H9 (cell line): ENCODE measurements at regions not wholly inside any gene's neighbourhood (a gene's known extent, or its start where the extent isn't known, plus 50 kb on each side); places are given as distances from the start of the nearest gene placed in this dataset.

Source experiments
- DNase-seq: peaks from one replicate; pipeline ENCODE4 v3.0.0-alpha.2; 2017
- H2AFZ ChIP-seq: one replicate; pipeline ENCODE4 v1.6.1; 2013; ENCODE audit warnings: mild to moderate bottlenecking, low read length, control low read depth, moderate library complexity
- H2AK5ac ChIP-seq: 2 replicates; pipeline ENCODE4 v1.6.1; 2013; ENCODE audit warnings: low read length, control low read depth, mixed read lengths; ENCODE audit not compliant: insufficient read length
- H2BK120ac ChIP-seq: one replicate; pipeline ENCODE4 v1.6.1; 2013; ENCODE audit warnings: low read depth, mild to moderate bottlenecking, low read length, control low read depth, inconsistent platforms; ENCODE audit not compliant: poor library complexity, severe bottlenecking
- H2BK12ac ChIP-seq: 2 replicates; pipeline ENCODE4 v1.6.1; 2013; ENCODE audit warnings: low read length, control low read depth, mixed read lengths, low read depth; ENCODE audit not compliant: insufficient read length
- H2BK15ac ChIP-seq: 2 replicates; pipeline ENCODE4 v1.6.1; 2013; ENCODE audit warnings: low read depth, low read length, control low read depth
- H2BK20ac ChIP-seq: one replicate; pipeline ENCODE4 v1.6.1; 2013; ENCODE audit warnings: low read depth, mild to moderate bottlenecking, low read length, control low read depth, inconsistent platforms; ENCODE audit not compliant: poor library complexity, severe bottlenecking
- H2BK5ac ChIP-seq: 2 replicates; pipeline ENCODE4 v1.6.1; 2013; ENCODE audit warnings: low read length, control low read depth, mixed read lengths; ENCODE audit not compliant: insufficient read length
- H3K14ac ChIP-seq: 2 replicates; pipeline ENCODE4 v1.6.1; 2013; ENCODE audit warnings: low read length, control low read depth; ENCODE audit not compliant: insufficient read depth
- H3K18ac ChIP-seq: 2 replicates; pipeline ENCODE4 v1.6.1; 2013; ENCODE audit warnings: low read depth, mild to moderate bottlenecking, mixed read lengths, low read length, control low read depth; ENCODE audit not compliant: insufficient read length
- H3K23ac ChIP-seq: 2 replicates; pipeline ENCODE4 v1.6.1; 2013; ENCODE audit warnings: low read length, control low read depth, mixed read lengths, low read depth; ENCODE audit not compliant: insufficient read length
- H3K23me2 ChIP-seq: 2 replicates; pipeline ENCODE4 v1.6.1; 2013; ENCODE audit warnings: low read depth, mild to moderate bottlenecking, mixed read lengths, low read length, control low read depth; ENCODE audit not compliant: insufficient read length, poor library complexity, severe bottlenecking
- H3K27ac ChIP-seq: 2 replicates; pipeline ENCODE4 v1.5.1; 2013; ENCODE audit warnings: low read length, control low read depth, mixed read lengths, low read depth; ENCODE audit not compliant: insufficient read length
- H3K27me3 ChIP-seq: 2 replicates; pipeline ENCODE4 v1.6.1; 2013; ENCODE audit warnings: low read length, control low read depth, inconsistent platforms; ENCODE audit not compliant: insufficient read depth
- H3K4ac ChIP-seq: 2 replicates; pipeline ENCODE4 v1.6.1; 2013; ENCODE audit warnings: low read depth, mild to moderate bottlenecking, control low read depth, inconsistent platforms, low read length, moderate library complexity
- H3K4me1 ChIP-seq: 2 replicates; pipeline ENCODE4 v1.6.1; 2013; ENCODE audit warnings: low read length, control low read depth, inconsistent platforms; ENCODE audit not compliant: insufficient read depth
- H3K4me2 ChIP-seq: 2 replicates; pipeline ENCODE4 v1.6.1; 2013; ENCODE audit warnings: low read length, control low read depth, mixed read lengths; ENCODE audit not compliant: insufficient read length, insufficient read depth
- H3K56ac ChIP-seq: 2 replicates; pipeline ENCODE4 v1.6.1; 2013; ENCODE audit warnings: low read depth, mild to moderate bottlenecking, mixed read lengths, low read length, control low read depth; ENCODE audit not compliant: insufficient read length
- H3K79me1 ChIP-seq: 2 replicates; pipeline ENCODE4 v1.6.1; 2013; ENCODE audit warnings: low read depth, mild to moderate bottlenecking, moderate library complexity, low read length, control low read depth, inconsistent platforms; ENCODE audit not compliant: insufficient read depth, poor library complexity, severe bottlenecking
- H3K79me2 ChIP-seq: 2 replicates; pipeline ENCODE4 v1.6.1; 2013; ENCODE audit warnings: low read length, control low read depth, inconsistent platforms; ENCODE audit not compliant: insufficient read depth
- H3K9ac ChIP-seq: 2 replicates; pipeline ENCODE4 v1.6.1; 2013; ENCODE audit warnings: low read length, control low read depth, mixed read lengths; ENCODE audit not compliant: insufficient read length; ENCODE audit errors: extremely low read depth
- H3K9me3 ChIP-seq: one replicate; pipeline ENCODE4 v1.6.1; 2013; ENCODE audit warnings: low read depth, low read length, inconsistent platforms; ENCODE audit not compliant: control insufficient read depth
- H3T11ph ChIP-seq: one replicate; pipeline ENCODE4 v1.6.1; 2013; ENCODE audit warnings: mild to moderate bottlenecking, low read length, control low read depth, inconsistent platforms
- H4K20me1 ChIP-seq: one replicate; pipeline ENCODE4 v1.6.1; 2013; ENCODE audit not compliant: control insufficient read depth, insufficient read length, insufficient read depth
- H4K5ac ChIP-seq: 2 replicates; pipeline ENCODE4 v1.6.1; 2013; ENCODE audit warnings: low read depth, mild to moderate bottlenecking, mixed read lengths, low read length, control low read depth; ENCODE audit not compliant: insufficient read length
- H4K8ac ChIP-seq: replicated peaks from 2 replicates; pipeline ENCODE4 v1.6.1; 2013; ENCODE audit warnings: low read length, control low read depth, mixed read lengths, low read depth; ENCODE audit not compliant: insufficient read length
- H4K91ac ChIP-seq: 2 replicates; pipeline ENCODE4 v1.6.1; 2013; ENCODE audit warnings: low read depth, mild to moderate bottlenecking, moderate library complexity, mixed read lengths, low read length, control low read depth; ENCODE audit not compliant: insufficient read length
- H3K27ac Mint-ChIP-seq, 3 experiments: 2 replicates in 2 of 3; 3 replicates in 1 of 3; pipeline ENCODE4 v1.8.0; 2020 to 2021; ENCODE audit warnings: mixed read lengths in 3 of 3, mild to moderate bottlenecking in 1 of 3, moderate library complexity in 1 of 3
- H3K27me3 Mint-ChIP-seq: 2 replicates; pipeline ENCODE4 v1.8.0; 2021; ENCODE audit warnings: low read depth, mild to moderate bottlenecking, moderate library complexity, mixed read lengths
- H3K36me3 Mint-ChIP-seq, 3 experiments: 2 replicates in 2 of 3; 3 replicates in 1 of 3; pipeline ENCODE4 v1.8.0; 2020 to 2021; ENCODE audit warnings: low read depth in 3 of 3, mixed read lengths in 3 of 3; ENCODE audit not compliant: insufficient read depth in 1 of 3
- H3K4me1 Mint-ChIP-seq, 2 experiments: 2 replicates each; pipeline ENCODE4 v1.8.0; 2020; ENCODE audit warnings: mixed read lengths in 2 of 2
- H3K4me3 Mint-ChIP-seq, 2 experiments: 2 replicates in 1 of 2; 3 replicates in 1 of 2; pipeline ENCODE4 v1.8.0; 2020 to 2021; ENCODE audit warnings: mild to moderate bottlenecking in 2 of 2, mixed read lengths in 2 of 2, moderate library complexity in 1 of 2
- H3K9me3 Mint-ChIP-seq, 2 experiments: 2 replicates in 1 of 2; 3 replicates in 1 of 2; pipeline ENCODE4 v1.8.0; 2020; ENCODE audit warnings: mild to moderate bottlenecking in 2 of 2, mixed read lengths in 2 of 2, moderate library complexity in 1 of 2
- WGBS: extraction: QIAGEN DNeasy Blood & Tissue Kit; methylation state at CpG from one replicate; pipeline ENCODE4 v1.1.7; 2013; ENCODE audit warnings: missing lambda C conversion rate, low lambda C conversion rate, mixed read lengths; ENCODE audit not compliant: insufficient read length; ENCODE audit errors: extremely low coverage; 5-methylcytosine and 5-hydroxymethylcytosine counted together
- TF ChIP-seq, protein P1 (sequence below): fragments of 200-600 bp; sonication (generic); conservative IDR thresholded peaks from 3 replicates; pipeline ENCODE4 v1.8.0; 2021; ENCODE audit warnings: antibody characterized with exemption, mild to moderate bottlenecking

DNA sequence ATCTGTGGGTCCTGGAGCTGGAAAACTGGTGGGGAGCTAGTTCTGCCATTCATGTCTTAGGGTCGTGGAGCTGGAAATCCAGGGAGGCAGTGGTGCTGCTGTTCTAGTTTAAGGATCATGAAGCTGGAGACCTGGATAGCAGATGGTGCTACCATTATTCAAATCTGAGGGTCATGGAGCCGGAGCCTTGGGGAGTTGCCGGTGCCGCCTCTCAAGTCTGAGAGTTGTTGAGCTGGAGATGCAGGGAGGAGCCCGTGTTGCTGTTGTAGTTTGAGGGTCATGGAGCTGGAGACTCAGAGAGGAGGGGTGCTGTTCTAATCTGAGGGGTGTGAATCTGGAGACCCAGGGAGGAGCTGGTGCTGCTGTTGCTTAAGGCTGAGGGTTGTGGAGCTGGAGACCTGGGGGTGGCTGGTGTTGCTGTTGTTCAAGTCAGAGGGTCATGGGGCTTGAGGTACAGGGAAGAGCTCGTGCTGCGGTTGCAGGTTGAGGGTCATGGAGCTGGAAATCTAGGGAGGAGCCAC lies 86.0 kb upstream of the ZNF479 start:
- Histone ChIP-seq H2BK20ac (no peak overlapping the region), H3K4me1 (no peaks in the 10 kb centered on the region), H2AFZ (no peak overlapping the region), H3K79me1 (no peaks in the 10 kb centered on the region), H3K14ac (no peak overlapping the region), H3K18ac (no peak overlapping the region), H4K5ac (no peak overlapping the region), H2BK120ac (no peak overlapping the region), H2BK12ac (no peak overlapping the region), H2AK5ac (no peak overlapping the region), H2BK5ac (no peak overlapping the region), H3K23ac (no peak overlapping the region), H3K79me2 (no peaks in the 10 kb centered on the region), H3T11ph (no peak overlapping the region), H3K56ac (no peak overlapping the region), H3K9me3 (peaks cover 93% of the 10 kb centered on the region), H3K4me2 (no peak overlapping the region), H3K23me2 (no peaks in the 10 kb centered on the region), H3K4ac (no peak overlapping the region), H3K27me3 (no peaks in the 10 kb centered on the region), H3K9ac (no peak overlapping the region), H4K91ac (no peak overlapping the region), H4K20me1 (no peaks in the 10 kb centered on the region), H2BK15ac (no peak overlapping the region), H4K8ac (no peak overlapping the region), H3K27ac (no peak overlapping the region)
- Mint-ChIP-seq H3K4me1 (no peaks in the 10 kb centered on the region), H3K36me3 (peaks cover 59 to 72% (median 60%) of the 10 kb centered on the region in 3 experiments), H3K27me3 (peaks cover 26% of the 10 kb centered on the region), H3K9me3 (peaks cover 99 to 100% of the 10 kb centered on the region in 2 experiments), H3K4me3 (no peak overlapping the region), H3K27ac (no peak overlapping the region)
- no peak for DNase-seq
- TF ChIP-seq, protein P1, sequence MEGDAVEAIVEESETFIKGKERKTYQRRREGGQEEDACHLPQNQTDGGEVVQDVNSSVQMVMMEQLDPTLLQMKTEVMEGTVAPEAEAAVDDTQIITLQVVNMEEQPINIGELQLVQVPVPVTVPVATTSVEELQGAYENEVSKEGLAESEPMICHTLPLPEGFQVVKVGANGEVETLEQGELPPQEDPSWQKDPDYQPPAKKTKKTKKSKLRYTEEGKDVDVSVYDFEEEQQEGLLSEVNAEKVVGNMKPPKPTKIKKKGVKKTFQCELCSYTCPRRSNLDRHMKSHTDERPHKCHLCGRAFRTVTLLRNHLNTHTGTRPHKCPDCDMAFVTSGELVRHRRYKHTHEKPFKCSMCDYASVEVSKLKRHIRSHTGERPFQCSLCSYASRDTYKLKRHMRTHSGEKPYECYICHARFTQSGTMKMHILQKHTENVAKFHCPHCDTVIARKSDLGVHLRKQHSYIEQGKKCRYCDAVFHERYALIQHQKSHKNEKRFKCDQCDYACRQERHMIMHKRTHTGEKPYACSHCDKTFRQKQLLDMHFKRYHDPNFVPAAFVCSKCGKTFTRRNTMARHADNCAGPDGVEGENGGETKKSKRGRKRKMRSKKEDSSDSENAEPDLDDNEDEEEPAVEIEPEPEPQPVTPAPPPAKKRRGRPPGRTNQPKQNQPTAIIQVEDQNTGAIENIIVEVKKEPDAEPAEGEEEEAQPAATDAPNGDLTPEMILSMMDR: no peak
- WGBS: no CpG with 5 or more reads among the region's 7 CpGs
